GM12878 (cell line): ENCODE measurements at regions not wholly inside any gene's neighbourhood (a gene's known extent, or its start where the extent isn't known, plus 50 kb on each side); places are given as distances from the start of the nearest gene placed in this dataset.

Experiments used
- ATAC-seq: fragments of 200-7000 bp; cut with Tn5 transposase; 3 replicates; pipeline ENCODE4 v1.9.1; 2020; ENCODE audit warnings: mild to moderate bottlenecking, moderate library complexity
- BruUV-seq: library from RNA; stranded (reverse); fragments of 400-500 nt; replicated peaks from 2 replicates; lab custom pipeline; 2021; lab: Mats Ljungman, UMichigan
- CTCF ChIA-PET: fragments of 300-600 bp; sonication (Branson Sonifier 250); formaldehyde crosslinking; extraction: SDS; loops from one replicate; lab custom pipeline; 2021; ENCODE audit warnings: inconsistent platforms; lab: Yijun Ruan, JAX
- POLR2A ChIA-PET: fragments of 350-600 bp; formaldehyde crosslinking; extraction: SDS; loops from one replicate; lab custom pipeline; 2021; ENCODE audit warnings: inconsistent platforms; lab: Charles Lee
- RAD21 ChIA-PET: fragments of 300-600 bp; sonication (Branson Sonifier 250); formaldehyde crosslinking; loops from one replicate; lab custom pipeline; 2023; ENCODE audit warnings: antibody characterized with exemption; ENCODE audit not compliant: unreplicated experiment; lab: Charles Lee
- SMC1A ChIA-PET: fragments of 300-600 bp; sonication (Branson Sonifier 250); formaldehyde crosslinking; loops from one replicate; lab custom pipeline; 2023; ENCODE audit not compliant: unreplicated experiment, uncharacterized antibody; lab: Charles Lee
- DNase-seq: peaks from one replicate; pipeline ENCODE4 v3.0.0-alpha.2; 2011; ENCODE audit warnings: low read depth, low spot score
- FAIRE-seq: peaks from 3 replicates; lab custom pipeline; 2011; peaks lifted over from hg19 to GRCh38; lab: Jason Lieb, UNC
- H2AFZ ChIP-seq: 2 replicates; pipeline ENCODE4 v1.6.0; 2011; ENCODE audit warnings: low read depth, low read length, control low read depth; ENCODE audit not compliant: control insufficient read depth
- H3K27ac ChIP-seq: 2 replicates; pipeline ENCODE4 v1.5.1; 2011; ENCODE audit warnings: control low read depth; ENCODE audit not compliant: control insufficient read depth, insufficient read depth
- H3K27me3 ChIP-seq, 2 experiments: replicated peaks in 1 of 2; 2 replicates each; pipeline versions ENCODE4 v1.6.0 to v1.6.1; 2011; ENCODE audit warnings: low read length in 1 of 2; ENCODE audit not compliant: control insufficient read depth in 2 of 2, insufficient read depth in 2 of 2
- H3K36me3 ChIP-seq, 2 experiments: 2 replicates each; pipeline ENCODE4 v1.5.1; 2011; ENCODE audit warnings: low read length in 1 of 2; ENCODE audit not compliant: control insufficient read depth in 2 of 2, insufficient read depth in 2 of 2
- H3K4me1 ChIP-seq: 2 replicates; pipeline ENCODE4 v1.6.1; 2011; ENCODE audit warnings: mild to moderate bottlenecking, low read length, moderate library complexity, mixed read lengths; ENCODE audit not compliant: control insufficient read depth, insufficient read depth
- H3K4me2 ChIP-seq: 2 replicates; pipeline ENCODE4 v1.6.0; 2011; ENCODE audit warnings: control low read depth; ENCODE audit not compliant: control insufficient read depth, insufficient read depth
- H3K4me3 ChIP-seq: fragments of 200-600 bp; sonication (generic); 2 replicates; pipeline ENCODE4 v1.5.1; 2016
- H3K79me2 ChIP-seq: 2 replicates; pipeline ENCODE4 v1.6.0; 2011; ENCODE audit warnings: low read length; ENCODE audit not compliant: control insufficient read depth, insufficient read depth
- H3K9ac ChIP-seq: 2 replicates; pipeline ENCODE4 v1.8.0; 2011; ENCODE audit warnings: low read length, control low read depth, mixed read lengths; ENCODE audit not compliant: control insufficient read depth, insufficient read depth
- H3K9me3 ChIP-seq: replicated peaks from 3 replicates; pipeline ENCODE4 v1.5.1; 2011; ENCODE audit warnings: mild to moderate bottlenecking, low read length; ENCODE audit not compliant: control insufficient read depth, insufficient read depth
- H4K20me1 ChIP-seq: 2 replicates; pipeline ENCODE4 v1.6.0; 2011; ENCODE audit not compliant: control insufficient read depth, insufficient read depth
- BCLAF1 ChIP-seq: fragments of 450-650 bp; IDR thresholded peaks from 2 replicates; pipeline ENCODE4 v1.6.1; 2017; ENCODE audit warnings: antibody characterized with exemption, mild to moderate bottlenecking, moderate library complexity
- E4F1 ChIP-seq: fragments of 450-650 bp; IDR thresholded peaks from 2 replicates; pipeline ENCODE4 v1.6.1; 2018; ENCODE audit warnings: borderline replicate concordance, mild to moderate bottlenecking; ENCODE audit not compliant: partially characterized antibody
- FOXK2 ChIP-seq: fragments of 450-650 bp; IDR thresholded peaks from 2 replicates; pipeline ENCODE4 v1.6.1; 2017; ENCODE audit warnings: mild to moderate bottlenecking, moderate library complexity
- HDGF ChIP-seq: fragments of 450-650 bp; IDR thresholded peaks from 2 replicates; pipeline ENCODE4 v1.6.1; 2016; ENCODE audit warnings: antibody characterized with exemption
- KDM1A ChIP-seq: fragments of 200-600 bp; sonication (generic); IDR thresholded peaks from 2 replicates; pipeline ENCODE4 v1.6.1; 2016; ENCODE audit warnings: borderline replicate concordance
- POLR2AphosphoS2 ChIP-seq: IDR thresholded peaks from 2 replicates; pipeline ENCODE4 v1.6.1; 2011; ENCODE audit warnings: low read depth, mild to moderate bottlenecking, low read length, improper control_type of control experiment, moderate library complexity
- SP1 ChIP-seq: IDR thresholded peaks from one replicate; pipeline ENCODE4 v1.6.1; 2011; ENCODE audit warnings: low read depth, low read length
- SRF ChIP-seq, 2 experiments: IDR thresholded peaks; 2 replicates each; pipeline ENCODE4 v1.6.1; 2011; ENCODE audit warnings: low read depth in 2 of 2, low read length in 2 of 2, mild to moderate bottlenecking in 1 of 2, moderate library complexity in 1 of 2
- YBX1 ChIP-seq: fragments of 450-650 bp; IDR thresholded peaks from 2 replicates; pipeline ENCODE4 v1.6.1; 2016; ENCODE audit warnings: antibody characterized with exemption
- ZNF384 ChIP-seq: IDR thresholded peaks from 2 replicates; pipeline ENCODE4 v1.6.1; 2012; ENCODE audit warnings: low read depth, mild to moderate bottlenecking, low read length, improper control_type of control experiment, borderline replicate concordance
- ZNF687 ChIP-seq: fragments of 450-650 bp; IDR thresholded peaks from 2 replicates; pipeline ENCODE4 v1.6.1; 2017; ENCODE audit warnings: mild to moderate bottlenecking, moderate library complexity
- WGBS: methylation state at CpG from one replicate; pipeline ENCODE4 v1.1.6; 2016; ENCODE audit warnings: low lambda C conversion rate; ENCODE audit not compliant: insufficient replicate concordance, insufficient coverage; ENCODE audit errors: missing lambda C conversion rate; 5-methylcytosine and 5-hydroxymethylcytosine counted together
- in situ Hi-C: fragments of 300-500 bp; cut with MboI; formaldehyde crosslinking; loops from 9 replicates; pipeline ENCODE4 v1.14.3; 2018; ENCODE audit warnings: mixed read lengths
- intact Hi-C: fragments of 100-400 bp; cut with micrococcal nuclease; formaldehyde crosslinking; loops from one replicate; pipeline ENCODE4 v1.14.2; 2022; ENCODE audit not compliant: unreplicated experiment

GRCh38 chr12:118586433-118586832 lies 210.1 kb downstream of the SUDS3 start (continued):
- TF ChIP-seq ZNF687 (no peak), KDM1A (no peak)

- Histone ChIP-seq H3K79me2 (no peaks in the 10 kb centered on the region), H3K4me3 (no peak overlapping the region), H3K36me3 (no peaks in the 10 kb centered on the region), H2AFZ (no peak overlapping the region), H3K9ac (no peak overlapping the region), H3K27ac (no peak overlapping the region), H3K9me3 (no peaks in the 10 kb centered on the region), H4K20me1 (no peaks in the 10 kb centered on the region), H3K27me3 (no peaks in the 10 kb centered on the region), H3K4me2 (no peak overlapping the region), H3K4me1 (no peaks in the 10 kb centered on the region)
- RAD21 ChIA-PET = no interaction called here
- WGBS = 80% methylated on average over 1 of the region's 1 CpG
- in situ Hi-C loops = no loop called here
- intact Hi-C loops = no loop called here
- no peak for ATAC-seq
- BruUV-seq = no TSS peak
- CTCF ChIA-PET = no interaction called here
- POLR2A ChIA-PET = no interaction called here
- no peak for DNase-seq
- SMC1A ChIA-PET = no interaction called here
- FAIRE-seq = no peak
- TF ChIP-seq SP1 (no peak), POLR2AphosphoS2 (no peak), SRF (IDR thresholded peaks at IDR 0.05; ENCODE audit: low read depth in 2 of 2, low read length in 2 of 2) (no peak), FOXK2 (no peak), E4F1 (no peak), HDGF (no peak), ZNF384 (no peak), YBX1 (no peak), BCLAF1 (no peak)
Measured at GRCh38 chr12:118589162-118589561, 212.8 kb downstream of the SUDS3 start.
